OCI-LY7 (cell line): ENCODE measurements at regions not wholly inside any gene's neighbourhood (a gene's known extent, or its start where the extent isn't known, plus 50 kb on each side); places are given as distances from the start of the nearest gene placed in this dataset.
"Not testable (repeated sequence)": the region's sequence is repeated elsewhere in the genome, so short reads cannot be mapped to it uniquely, and the experiment has no call there.

Source experiments
- BruUV-seq: library from RNA; stranded (reverse); fragments of 400-500 nt; replicated peaks from 2 replicates; lab custom pipeline; 2021; lab: Mats Ljungman, UMichigan
- CTCF ChIA-PET: fragments of 300-600 bp; sonication (Branson Sonifier 250); formaldehyde crosslinking; loops from one replicate; lab custom pipeline; 2022; ENCODE audit warnings: antibody characterized with exemption; ENCODE audit not compliant: unreplicated experiment; lab: Charles Lee
- POLR2A ChIA-PET: fragments of 300-600 bp; sonication (Branson Sonifier 250); formaldehyde crosslinking; loops from one replicate; lab custom pipeline; 2022; ENCODE audit warnings: antibody characterized with exemption; lab: Charles Lee
- DNase-seq: peaks from one replicate; pipeline ENCODE4 v3.0.0-alpha.2; 2015; ENCODE audit warnings: low spot score
- H2AFZ ChIP-seq: fragments of 200-600 bp; sonication (generic), shearing (Covaris generic); 2 replicates; pipeline ENCODE4 v1.6.1; 2014; ENCODE audit warnings: mild to moderate bottlenecking, antibody characterized with exemption, low read length, moderate library complexity
- H3K27ac ChIP-seq: fragments of 200-600 bp; sonication (generic); 2 replicates; pipeline ENCODE4 v1.5.1; 2014; ENCODE audit warnings: mixed run types, low read depth, mild to moderate bottlenecking, moderate library complexity, low read length, inconsistent platforms; ENCODE audit not compliant: poor library complexity, severe bottlenecking
- H3K36me3 ChIP-seq: fragments of 200-600 bp; sonication (generic); 2 replicates; pipeline ENCODE4 v1.6.1; 2014; ENCODE audit warnings: mild to moderate bottlenecking, antibody characterized with exemption, low read length, moderate library complexity, mixed read lengths; ENCODE audit not compliant: insufficient read depth
- H3K4me1 ChIP-seq: fragments of 200-600 bp; sonication (generic); 2 replicates; pipeline ENCODE4 v1.5.1; 2014; ENCODE audit warnings: mild to moderate bottlenecking, low read length; ENCODE audit not compliant: insufficient read depth, poor library complexity, severe bottlenecking
- H3K4me2 ChIP-seq: fragments of 200-600 bp; sonication (generic); 2 replicates; pipeline ENCODE4 v1.6.1; 2014; ENCODE audit warnings: mild to moderate bottlenecking, low read length
- H3K4me3 ChIP-seq: fragments of 200-600 bp; sonication (generic); 2 replicates; pipeline ENCODE4 v1.5.1; 2014; ENCODE audit warnings: mild to moderate bottlenecking, low read depth, low read length; ENCODE audit not compliant: poor library complexity, severe bottlenecking
- H3K79me2 ChIP-seq: fragments of 200-600 bp; sonication (generic); 2 replicates; pipeline ENCODE4 v1.6.1; 2016; ENCODE audit warnings: low read depth, mild to moderate bottlenecking, low read length, moderate library complexity, mixed read lengths; ENCODE audit not compliant: insufficient read depth
- H3K9me2 ChIP-seq: fragments of 200-600 bp; sonication (generic); 2 replicates; pipeline ENCODE4 v1.6.1; 2016; ENCODE audit warnings: mild to moderate bottlenecking, low read length, mixed read lengths; ENCODE audit not compliant: insufficient read depth
- H3K9me3 ChIP-seq: fragments of 200-600 bp; sonication (generic); 2 replicates; pipeline ENCODE4 v1.6.1; 2014; ENCODE audit warnings: mild to moderate bottlenecking, mixed run types, low read length, mixed read lengths
- H4K20me1 ChIP-seq: fragments of 200-600 bp; sonication (generic); 2 replicates; pipeline ENCODE4 v1.6.1; 2014; ENCODE audit warnings: mild to moderate bottlenecking, antibody characterized with exemption, low read length, moderate library complexity, mixed read lengths; ENCODE audit not compliant: insufficient read depth
- CTCF ChIP-seq: fragments of 200-600 bp; sonication (generic); conservative IDR thresholded peaks from 2 replicates; pipeline ENCODE4 v1.5.1; 2014; ENCODE audit warnings: mild to moderate bottlenecking, antibody characterized with exemption, low read length, moderate library complexity, mixed read lengths
- EZH2phosphoT487 ChIP-seq: fragments of 200-600 bp; sonication (generic); IDR thresholded peaks from 2 replicates; pipeline ENCODE4 v1.6.1; 2018; ENCODE audit warnings: low read depth, borderline replicate concordance, mild to moderate bottlenecking, mixed run types, antibody characterized with exemption, low read length, moderate library complexity, mixed read lengths
- intact Hi-C: fragments of 100-400 bp; cut with micrococcal nuclease; formaldehyde crosslinking; loops from one replicate; pipeline ENCODE4 v1.10.0; 2022; ENCODE audit not compliant: unreplicated experiment

- Histone ChIP-seq H3K4me3 (no peak overlapping the region), H3K9me2 (no peaks in the 10 kb centered on the region), H3K79me2 (no peaks in the 10 kb centered on the region), H3K27ac (no peak overlapping the region), H3K4me2 (peak overlapping the region; percentile 39), H3K4me1 (peaks cover 13% of the 10 kb centered on the region), H2AFZ (peak overlapping the region; percentile 88), H3K36me3 (no peaks in the 10 kb centered on the region), H3K9me3 (no peaks in the 10 kb centered on the region), H4K20me1 (no peaks in the 10 kb centered on the region)
- ChIA-PET POLR2A (interaction anchor here (0.7 to 2.0 kb wide), 10 partner anchors 9 to 152 kb away, joined by 3 to 10 read pairs (median 6); no protein-coding TSS in a partner anchor), CTCF (no interaction called here)
- peak; percentile 40 for DNase-seq
- intact Hi-C loops, result no loop called here
- TF ChIP-seq CTCF (no peak), EZH2phosphoT487 (no peak)
- no TSS peak for BruUV-seq
Measured at GRCh38 chr2:144642131-144642530, 122.2 kb upstream of the ZEB2 start.

GRCh38 chr2:144638250-144638649 is 118.3 kb upstream of the ZEB2 start:
- H2AFZ ChIP-seq, H3K9me3 ChIP-seq, H3K79me2 ChIP-seq, H3K27ac ChIP-seq, CTCF ChIA-PET, H4K20me1 ChIP-seq, DNase-seq, POLR2A ChIA-PET, H3K4me3 ChIP-seq, intact Hi-C loops, H3K4me2 ChIP-seq, H3K9me2 ChIP-seq, H3K36me3 ChIP-seq, BruUV-seq: not testable (repeated sequence)
- H3K4me1 ChIP-seq, result peaks cover 13% of the 10 kb centered on the region

- CTCF ChIA-PET, BruUV-seq, H3K9me2 ChIP-seq, H3K4me1 ChIP-seq, H3K79me2 ChIP-seq, H4K20me1 ChIP-seq, H3K9me3 ChIP-seq, H2AFZ ChIP-seq, H3K27ac ChIP-seq, H3K4me2 ChIP-seq, intact Hi-C loops, H3K36me3 ChIP-seq, DNase-seq, H3K4me3 ChIP-seq: not testable (repeated sequence)
- POLR2A ChIA-PET, result interaction anchor here (1.1 kb wide), 1 partner anchor 34 kb away, joined by 3 read pairs; no protein-coding TSS in a partner anchor
Measured at GRCh38 chr2:144636860-144637259, 116.9 kb upstream of the ZEB2 start.

- Histone ChIP-seq H4K20me1 (no peaks in the 10 kb centered on the region), H3K4me2 (no peak overlapping the region), H2AFZ (no peak overlapping the region), H3K36me3 (no peaks in the 10 kb centered on the region), H3K9me2 (no peaks in the 10 kb centered on the region), H3K79me2 (no peaks in the 10 kb centered on the region), H3K27ac (no peak overlapping the region), H3K4me1 (peaks cover 10% of the 10 kb centered on the region), H3K4me3 (no peak overlapping the region), H3K9me3 (no peaks in the 10 kb centered on the region; the same call in 1 of the 2 replicates)
- no peak for TF ChIP-seq EZH2phosphoT487
- TF ChIP-seq CTCF, result no peak
- ChIA-PET POLR2A (interaction anchor here (0.6 kb wide), 1 partner anchor 1459 kb away, joined by 3 read pairs; no protein-coding TSS in a partner anchor), CTCF (no interaction called here)
- no peak for DNase-seq
- intact Hi-C loops, result no loop called here
- no TSS peak for BruUV-seq
Measured at GRCh38 chr2:144632809-144633208, 112.9 kb upstream of the ZEB2 start.
